ENCODE measurements at regions not wholly inside any gene's neighbourhood (a gene's known extent, or its start where the extent isn't known, plus 50 kb on each side); places are given as distances from the start of the nearest gene placed in this dataset.
"Not testable (repeated sequence)": the region's sequence is repeated elsewhere in the genome, so short reads cannot be mapped to it uniquely, and the experiment has no call there.

DNA sequence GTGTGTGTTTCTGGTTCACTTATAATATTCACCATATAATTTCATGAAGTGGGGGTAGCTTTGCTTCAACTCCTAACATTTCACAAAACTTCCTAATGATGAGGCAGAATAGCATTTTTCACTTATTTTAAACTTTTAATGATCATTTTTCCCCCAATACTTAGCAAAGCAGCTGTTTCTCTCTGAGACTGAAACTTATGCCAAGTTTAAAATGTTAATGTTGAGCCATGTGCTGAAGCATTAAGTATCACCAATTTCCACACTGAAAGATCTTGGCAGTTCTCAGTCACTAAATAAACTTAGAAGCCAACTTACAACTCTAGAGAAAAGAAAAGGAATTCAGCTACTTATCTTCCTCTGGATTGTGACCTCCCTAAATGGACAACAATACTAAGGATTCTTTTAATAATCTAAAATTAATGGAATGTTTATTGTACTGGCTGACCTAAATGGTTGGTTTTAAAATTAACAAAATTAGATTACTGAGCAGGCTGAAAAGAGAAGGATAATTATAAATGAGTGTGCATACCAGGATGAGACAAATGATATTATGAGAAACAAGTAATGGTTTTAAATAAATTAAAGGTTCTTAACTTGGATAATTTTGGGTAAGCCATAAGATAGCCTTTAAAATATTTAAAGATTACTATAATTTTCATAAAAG is 1429.4 kb upstream of the ADGRL3 start:
- H3K27ac ChIP-seq = no peak overlapping the region
- ChIA-PET CTCF (interaction anchor here (0.7 kb wide), 1 partner anchor 411 kb away, joined by 3 read pairs; no protein-coding TSS in a partner anchor), POLR2A (ENCODE audit: low non-redundant PET) (no interaction called here)
- no peak for DNase-seq (ENCODE audit: low spot score)
- TF ChIP-seq, protein P1, sequence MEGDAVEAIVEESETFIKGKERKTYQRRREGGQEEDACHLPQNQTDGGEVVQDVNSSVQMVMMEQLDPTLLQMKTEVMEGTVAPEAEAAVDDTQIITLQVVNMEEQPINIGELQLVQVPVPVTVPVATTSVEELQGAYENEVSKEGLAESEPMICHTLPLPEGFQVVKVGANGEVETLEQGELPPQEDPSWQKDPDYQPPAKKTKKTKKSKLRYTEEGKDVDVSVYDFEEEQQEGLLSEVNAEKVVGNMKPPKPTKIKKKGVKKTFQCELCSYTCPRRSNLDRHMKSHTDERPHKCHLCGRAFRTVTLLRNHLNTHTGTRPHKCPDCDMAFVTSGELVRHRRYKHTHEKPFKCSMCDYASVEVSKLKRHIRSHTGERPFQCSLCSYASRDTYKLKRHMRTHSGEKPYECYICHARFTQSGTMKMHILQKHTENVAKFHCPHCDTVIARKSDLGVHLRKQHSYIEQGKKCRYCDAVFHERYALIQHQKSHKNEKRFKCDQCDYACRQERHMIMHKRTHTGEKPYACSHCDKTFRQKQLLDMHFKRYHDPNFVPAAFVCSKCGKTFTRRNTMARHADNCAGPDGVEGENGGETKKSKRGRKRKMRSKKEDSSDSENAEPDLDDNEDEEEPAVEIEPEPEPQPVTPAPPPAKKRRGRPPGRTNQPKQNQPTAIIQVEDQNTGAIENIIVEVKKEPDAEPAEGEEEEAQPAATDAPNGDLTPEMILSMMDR (conservative IDR thresholded peaks at IDR 0.05; ENCODE audit: low read depth) = no peak

DNA sequence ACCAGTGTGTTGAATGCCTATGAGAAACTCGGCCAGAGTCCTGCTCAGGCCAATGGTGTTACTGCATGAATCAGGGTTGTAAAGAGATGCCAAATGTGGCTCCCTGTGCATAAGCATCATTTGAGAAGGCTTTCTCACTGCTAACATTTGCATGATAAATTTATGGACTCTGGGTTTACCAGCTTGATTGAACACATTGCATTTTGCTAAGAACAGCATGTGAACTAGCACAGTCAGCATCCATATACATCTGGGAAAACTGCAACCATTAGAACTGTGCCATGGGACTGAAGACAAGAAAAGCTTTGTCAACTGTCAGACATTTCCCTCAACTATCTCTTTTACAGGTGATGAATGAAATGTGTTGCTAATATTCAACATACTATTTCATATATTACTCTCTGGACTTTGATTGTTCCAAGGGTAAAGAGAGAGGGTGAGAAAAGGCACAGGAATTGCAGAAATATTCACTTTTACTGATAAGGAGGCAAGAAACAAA is 1427.4 kb upstream of the ADGRL3 start:
- TF ChIP-seq, protein P1 (conservative IDR thresholded peaks at IDR 0.05; ENCODE audit: low read depth) = no peak
- POLR2A ChIA-PET (ENCODE audit: low non-redundant PET) = no interaction called here
- no peak overlapping the region for H3K27ac ChIP-seq
- no peak for DNase-seq (ENCODE audit: low spot score)
- CTCF ChIA-PET = no interaction called here

DNA sequence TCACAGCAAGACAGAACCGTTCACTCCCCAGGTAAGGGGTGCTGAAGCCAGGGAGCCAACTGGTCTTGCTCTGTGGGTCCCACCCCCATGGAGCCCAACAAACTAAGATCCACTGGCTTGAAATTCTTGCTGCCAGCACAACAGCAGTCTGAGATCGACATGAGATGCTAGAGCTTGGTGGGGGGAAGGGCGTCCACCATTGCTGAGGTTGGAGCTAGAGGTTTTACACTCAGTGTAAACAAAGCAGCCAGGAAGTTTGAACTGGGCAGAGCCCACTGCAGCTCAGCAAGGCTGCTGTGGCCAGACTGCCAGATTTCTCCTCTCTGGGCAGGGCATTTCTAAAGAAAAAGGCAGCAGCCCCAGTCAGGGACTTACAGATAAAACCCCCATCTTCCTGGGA is 1419.9 kb upstream of the ADGRL3 start:
- DNase-seq (ENCODE audit: low spot score); CTCF ChIA-PET; H3K27ac ChIP-seq; POLR2A ChIA-PET (ENCODE audit: low non-redundant PET): not testable (repeated sequence)

DNA sequence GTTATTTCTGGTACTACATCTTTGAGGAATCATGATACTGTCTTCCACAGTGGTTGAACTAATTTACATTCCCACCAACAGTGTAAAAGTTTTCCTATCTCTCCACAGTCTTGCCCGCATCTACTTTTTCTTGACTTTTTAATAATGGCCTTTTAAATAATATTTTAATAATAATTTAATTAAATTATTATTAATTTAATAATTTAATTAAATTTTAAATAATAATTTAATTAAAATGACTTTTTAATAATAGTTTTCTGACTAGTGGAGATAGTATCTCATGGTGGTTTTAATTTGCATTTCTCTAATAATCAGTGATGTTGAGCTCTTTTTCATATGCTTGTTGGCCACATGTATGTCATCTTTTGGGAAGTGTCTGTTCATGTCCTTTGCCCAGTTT is 1395.0 kb upstream of the ADGRL3 start:
- ChIA-PET POLR2A (ENCODE audit: low non-redundant PET) (no interaction called here), CTCF (interaction anchor here (0.6 kb wide), 1 partner anchor 359 kb away, joined by 3 read pairs; no protein-coding TSS in a partner anchor)
- no peak overlapping the region for H3K27ac ChIP-seq
- no peak for DNase-seq (ENCODE audit: low spot score)
- TF ChIP-seq, protein P1 (conservative IDR thresholded peaks at IDR 0.05; ENCODE audit: low read depth) = no peak

DNA sequence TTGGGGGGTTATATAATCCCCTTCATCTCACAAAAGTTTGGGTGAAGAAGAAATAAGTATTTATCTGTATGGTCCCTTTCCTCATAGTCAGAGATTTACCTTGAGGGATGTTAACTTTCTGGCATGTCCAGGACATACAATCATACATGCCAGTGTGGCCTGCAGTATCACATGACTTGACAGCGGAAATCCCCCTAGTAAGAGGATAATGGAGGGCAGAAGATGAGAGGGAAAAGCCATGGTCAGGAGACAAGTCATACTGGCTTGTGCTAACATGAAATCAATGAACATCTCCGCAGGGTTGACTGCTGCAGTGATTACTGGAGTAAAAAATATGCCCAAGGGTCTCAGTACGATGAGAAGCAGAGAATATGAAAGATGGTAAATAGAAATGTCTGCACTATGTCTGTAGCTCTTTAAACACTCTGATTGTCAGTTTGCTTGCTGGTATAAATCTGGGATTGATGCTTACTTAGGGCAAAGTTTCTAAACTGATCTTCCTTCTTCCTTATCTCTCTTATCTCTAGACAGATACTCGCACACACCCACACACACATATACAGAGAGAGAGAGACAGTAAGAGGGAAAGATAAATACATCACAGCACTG is 1385.6 kb upstream of the ADGRL3 start:
- CTCF ChIA-PET = no interaction called here

DNA sequence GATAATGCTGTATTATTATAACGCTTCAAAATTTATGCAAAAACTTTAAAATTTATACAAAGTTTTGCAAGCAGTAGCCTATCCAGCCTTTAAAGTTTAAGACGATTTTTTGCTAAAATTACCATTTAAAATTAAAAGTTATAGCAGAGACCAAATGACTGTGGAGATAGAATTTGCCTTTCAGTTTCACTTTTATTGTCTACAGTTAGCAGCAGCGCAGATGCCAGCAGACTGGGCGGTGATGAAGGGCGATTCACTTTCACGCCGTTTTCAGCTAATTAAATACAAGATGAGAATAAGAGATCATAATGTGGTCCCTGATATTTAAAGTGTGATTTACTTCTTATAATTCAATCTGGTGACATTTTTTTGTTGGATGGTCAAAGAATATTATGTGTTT is 1381.5 kb upstream of the ADGRL3 start:
- DNase-seq (ENCODE audit: low spot score) = no peak
- ChIA-PET POLR2A (ENCODE audit: low non-redundant PET) (no interaction called here), CTCF (interaction anchor here (0.6 to 0.7 kb wide), 2 partner anchors 255 to 625 kb away, joined by 3 read pairs; no protein-coding TSS in a partner anchor)
- TF ChIP-seq, protein P1 (conservative IDR thresholded peaks at IDR 0.05; ENCODE audit: low read depth) = no peak
- no peak overlapping the region for H3K27ac ChIP-seq

More for the DNA sequence above, 1385.6 kb upstream of the ADGRL3 start:
- POLR2A ChIA-PET (ENCODE audit: low non-redundant PET) = no interaction called here
- no peak for DNase-seq (ENCODE audit: low spot score)
- H3K27ac ChIP-seq = no peak overlapping the region
- TF ChIP-seq, protein P1 (conservative IDR thresholded peaks at IDR 0.05; ENCODE audit: low read depth) = no peak

DNA sequence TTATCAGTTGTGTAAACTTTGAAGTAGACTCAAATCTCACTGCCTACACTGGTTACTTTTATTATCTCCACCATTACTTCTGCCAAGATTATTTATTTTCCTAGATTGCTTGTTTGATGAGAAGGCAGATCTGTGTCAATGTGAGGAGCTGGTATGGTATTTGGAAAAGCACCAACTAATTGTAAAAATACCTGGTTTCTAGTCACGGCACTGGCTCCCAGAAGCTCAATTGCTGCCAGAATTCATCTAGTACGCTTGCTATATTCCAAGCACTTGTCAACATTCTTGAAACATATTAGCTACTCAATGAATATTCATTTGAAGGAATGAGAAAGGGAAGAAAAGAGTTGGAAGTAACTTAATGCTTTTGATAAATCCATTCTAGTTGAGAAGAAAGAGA is 1376.8 kb upstream of the ADGRL3 start:
- DNase-seq (ENCODE audit: low spot score) = no peak
- ChIA-PET POLR2A (ENCODE audit: low non-redundant PET) (no interaction called here), CTCF (no interaction called here)
- TF ChIP-seq, protein P1 (conservative IDR thresholded peaks at IDR 0.05; ENCODE audit: low read depth) = no peak
- H3K27ac ChIP-seq = no peak overlapping the region

Measured in RWPE1 (cell line).